Esophagus squamous epithelium (tissue), 4 donors: ENCODE measurements at regions not wholly inside any gene's neighbourhood (a gene's known extent, or its start where the extent isn't known, plus 50 kb on each side); places are given as distances from the start of the nearest gene placed in this dataset.

Experiments used
- CTCF ChIP-seq, 6 experiments: fragments of 450-650 bp in 4 of 6; fragments of 200-600 bp in 2 of 6; sonication (generic) in 2 of 6; IDR thresholded peaks; one replicate each; pipeline ENCODE4 v1.5.1; 2016 to 2019; ENCODE audit warnings: antibody characterized with exemption in 6 of 6, mild to moderate bottlenecking in 4 of 6, moderate library complexity in 4 of 6
- POLR2A ChIP-seq, 4 donors: fragments of 450-650 bp; IDR thresholded peaks; one replicate each; pipeline ENCODE4 v1.6.1; 2017; ENCODE audit warnings: antibody characterized with exemption in 4 of 4, mild to moderate bottlenecking in 4 of 4, moderate library complexity in 3 of 4

GRCh38 chr12:53862206-53862605 lies 76.4 kb upstream of the HOXC13 start:
- TF ChIP-seq CTCF (IDR thresholded peaks at IDR 0.05) (no peak), POLR2A (IDR thresholded peaks at IDR 0.05) (no peak)
